ENCODE measurements at regions not wholly inside any gene's neighbourhood (a gene's known extent, or its start where the extent isn't known, plus 50 kb on each side); places are given as distances from the start of the nearest gene placed in this dataset.

DNA sequence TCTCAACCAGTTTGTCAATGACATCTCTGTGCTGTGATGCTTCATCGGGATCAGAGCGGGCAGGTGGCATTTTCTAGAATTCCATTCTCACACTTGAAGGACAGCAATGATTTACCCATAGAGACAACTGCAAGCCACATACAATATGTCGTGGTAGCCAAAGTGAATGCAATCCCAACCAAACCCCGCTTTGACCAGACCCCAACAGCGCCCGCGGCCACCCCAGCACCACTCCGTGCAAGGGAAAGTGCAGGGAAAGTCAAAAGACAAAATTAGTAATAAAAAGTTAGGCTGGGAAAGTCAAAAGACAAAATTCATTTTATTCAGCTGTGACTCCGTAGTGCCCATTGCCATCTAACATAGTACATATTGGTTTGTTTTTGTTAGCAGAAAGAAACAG lies 88.8 kb upstream of the EYA2 start (continued):
- TF ChIP-seq, protein P1, sequence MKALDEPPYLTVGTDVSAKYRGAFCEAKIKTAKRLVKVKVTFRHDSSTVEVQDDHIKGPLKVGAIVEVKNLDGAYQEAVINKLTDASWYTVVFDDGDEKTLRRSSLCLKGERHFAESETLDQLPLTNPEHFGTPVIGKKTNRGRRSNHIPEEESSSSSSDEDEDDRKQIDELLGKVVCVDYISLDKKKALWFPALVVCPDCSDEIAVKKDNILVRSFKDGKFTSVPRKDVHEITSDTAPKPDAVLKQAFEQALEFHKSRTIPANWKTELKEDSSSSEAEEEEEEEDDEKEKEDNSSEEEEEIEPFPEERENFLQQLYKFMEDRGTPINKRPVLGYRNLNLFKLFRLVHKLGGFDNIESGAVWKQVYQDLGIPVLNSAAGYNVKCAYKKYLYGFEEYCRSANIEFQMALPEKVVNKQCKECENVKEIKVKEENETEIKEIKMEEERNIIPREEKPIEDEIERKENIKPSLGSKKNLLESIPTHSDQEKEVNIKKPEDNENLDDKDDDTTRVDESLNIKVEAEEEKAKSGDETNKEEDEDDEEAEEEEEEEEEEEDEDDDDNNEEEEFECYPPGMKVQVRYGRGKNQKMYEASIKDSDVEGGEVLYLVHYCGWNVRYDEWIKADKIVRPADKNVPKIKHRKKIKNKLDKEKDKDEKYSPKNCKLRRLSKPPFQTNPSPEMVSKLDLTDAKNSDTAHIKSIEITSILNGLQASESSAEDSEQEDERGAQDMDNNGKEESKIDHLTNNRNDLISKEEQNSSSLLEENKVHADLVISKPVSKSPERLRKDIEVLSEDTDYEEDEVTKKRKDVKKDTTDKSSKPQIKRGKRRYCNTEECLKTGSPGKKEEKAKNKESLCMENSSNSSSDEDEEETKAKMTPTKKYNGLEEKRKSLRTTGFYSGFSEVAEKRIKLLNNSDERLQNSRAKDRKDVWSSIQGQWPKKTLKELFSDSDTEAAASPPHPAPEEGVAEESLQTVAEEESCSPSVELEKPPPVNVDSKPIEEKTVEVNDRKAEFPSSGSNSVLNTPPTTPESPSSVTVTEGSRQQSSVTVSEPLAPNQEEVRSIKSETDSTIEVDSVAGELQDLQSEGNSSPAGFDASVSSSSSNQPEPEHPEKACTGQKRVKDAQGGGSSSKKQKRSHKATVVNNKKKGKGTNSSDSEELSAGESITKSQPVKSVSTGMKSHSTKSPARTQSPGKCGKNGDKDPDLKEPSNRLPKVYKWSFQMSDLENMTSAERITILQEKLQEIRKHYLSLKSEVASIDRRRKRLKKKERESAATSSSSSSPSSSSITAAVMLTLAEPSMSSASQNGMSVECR (CRISPR knock-in tag; IDR thresholded peaks at IDR 0.05; ENCODE audit: borderline replicate concordance) = no peak
- TF ChIP-seq ETV6 (CRISPR knock-in tag; IDR thresholded peaks at IDR 0.05) = no peak
- TF ChIP-seq, protein P2, sequence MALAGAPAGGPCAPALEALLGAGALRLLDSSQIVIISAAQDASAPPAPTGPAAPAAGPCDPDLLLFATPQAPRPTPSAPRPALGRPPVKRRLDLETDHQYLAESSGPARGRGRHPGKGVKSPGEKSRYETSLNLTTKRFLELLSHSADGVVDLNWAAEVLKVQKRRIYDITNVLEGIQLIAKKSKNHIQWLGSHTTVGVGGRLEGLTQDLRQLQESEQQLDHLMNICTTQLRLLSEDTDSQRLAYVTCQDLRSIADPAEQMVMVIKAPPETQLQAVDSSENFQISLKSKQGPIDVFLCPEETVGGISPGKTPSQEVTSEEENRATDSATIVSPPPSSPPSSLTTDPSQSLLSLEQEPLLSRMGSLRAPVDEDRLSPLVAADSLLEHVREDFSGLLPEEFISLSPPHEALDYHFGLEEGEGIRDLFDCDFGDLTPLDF (CRISPR knock-in tag; IDR thresholded peaks at IDR 0.05) = no peak
- no peak for TF ChIP-seq RELA (CRISPR knock-in tag; IDR thresholded peaks at IDR 0.05; ENCODE audit: borderline replicate concordance)

DNA sequence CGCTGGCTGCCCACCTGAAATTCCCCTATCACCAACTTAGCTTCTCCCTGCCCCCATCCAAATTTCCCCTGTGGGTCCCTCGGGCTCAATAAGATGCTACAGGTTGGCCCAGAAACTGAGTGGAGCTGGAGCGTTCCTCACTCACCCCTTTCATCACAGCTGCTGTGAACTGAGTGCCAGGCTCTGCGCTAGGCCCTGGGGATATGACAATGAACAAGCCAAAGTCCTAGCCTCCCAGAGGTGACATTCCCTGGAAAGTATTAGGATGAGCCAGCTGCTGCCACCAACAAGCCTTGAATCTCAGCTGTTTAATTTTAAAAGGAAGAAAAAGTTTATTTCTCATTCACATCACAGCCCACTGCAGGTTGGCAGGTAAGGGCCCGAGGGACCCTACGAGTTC lies 86.6 kb upstream of the EYA2 start:
- DNase-seq (ENCODE audit: low spot score) (no peak), ATAC-seq (no peak)
- Mint-ChIP-seq H3K36me3 (no peaks in the 10 kb centered on the region), H3K27ac (no peak overlapping the region), H3K9me3 (no peaks in the 10 kb centered on the region), H3K4me3 (no peak overlapping the region), H3K4me1 (peaks cover 20% of the 10 kb centered on the region), H3K27me3 (ENCODE audit: low read depth) (peaks cover 7% of the 10 kb centered on the region)
- TF ChIP-seq RELA (CRISPR knock-in tag; IDR thresholded peaks at IDR 0.05; ENCODE audit: borderline replicate concordance) (no peak), FOXK1 (CRISPR knock-in tag; IDR thresholded peaks at IDR 0.05) (no peak), FOXJ3 (CRISPR knock-in tag; IDR thresholded peaks at IDR 0.05; ENCODE audit: borderline replicate concordance) (no peak), FOXP1 (CRISPR knock-in tag; IDR thresholded peaks at IDR 0.05; ENCODE audit: borderline replicate concordance) (no peak), JAZF1 (CRISPR knock-in tag; IDR thresholded peaks at IDR 0.05) (no peak), NFE2L1 (CRISPR knock-in tag; IDR thresholded peaks at IDR 0.05) (no peak), TEAD1 (CRISPR knock-in tag; IDR thresholded peaks at IDR 0.05) (no peak), NFATC4 (CRISPR knock-in tag; IDR thresholded peaks at IDR 0.05) (no peak)
- TF ChIP-seq, protein P3, sequence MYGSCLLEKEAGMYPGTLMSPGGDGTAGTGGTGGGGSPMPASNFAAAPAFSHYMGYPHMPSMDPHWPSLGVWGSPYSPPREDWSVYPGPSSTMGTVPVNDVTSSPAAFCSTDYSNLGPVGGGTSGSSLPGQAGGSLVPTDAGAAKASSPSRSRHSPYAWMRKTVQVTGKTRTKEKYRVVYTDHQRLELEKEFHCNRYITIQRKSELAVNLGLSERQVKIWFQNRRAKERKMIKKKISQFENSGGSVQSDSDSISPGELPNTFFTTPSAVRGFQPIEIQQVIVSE (CRISPR knock-in tag; IDR thresholded peaks at IDR 0.05; ENCODE audit: borderline replicate concordance) = no peak
- TF ChIP-seq, protein P4, sequence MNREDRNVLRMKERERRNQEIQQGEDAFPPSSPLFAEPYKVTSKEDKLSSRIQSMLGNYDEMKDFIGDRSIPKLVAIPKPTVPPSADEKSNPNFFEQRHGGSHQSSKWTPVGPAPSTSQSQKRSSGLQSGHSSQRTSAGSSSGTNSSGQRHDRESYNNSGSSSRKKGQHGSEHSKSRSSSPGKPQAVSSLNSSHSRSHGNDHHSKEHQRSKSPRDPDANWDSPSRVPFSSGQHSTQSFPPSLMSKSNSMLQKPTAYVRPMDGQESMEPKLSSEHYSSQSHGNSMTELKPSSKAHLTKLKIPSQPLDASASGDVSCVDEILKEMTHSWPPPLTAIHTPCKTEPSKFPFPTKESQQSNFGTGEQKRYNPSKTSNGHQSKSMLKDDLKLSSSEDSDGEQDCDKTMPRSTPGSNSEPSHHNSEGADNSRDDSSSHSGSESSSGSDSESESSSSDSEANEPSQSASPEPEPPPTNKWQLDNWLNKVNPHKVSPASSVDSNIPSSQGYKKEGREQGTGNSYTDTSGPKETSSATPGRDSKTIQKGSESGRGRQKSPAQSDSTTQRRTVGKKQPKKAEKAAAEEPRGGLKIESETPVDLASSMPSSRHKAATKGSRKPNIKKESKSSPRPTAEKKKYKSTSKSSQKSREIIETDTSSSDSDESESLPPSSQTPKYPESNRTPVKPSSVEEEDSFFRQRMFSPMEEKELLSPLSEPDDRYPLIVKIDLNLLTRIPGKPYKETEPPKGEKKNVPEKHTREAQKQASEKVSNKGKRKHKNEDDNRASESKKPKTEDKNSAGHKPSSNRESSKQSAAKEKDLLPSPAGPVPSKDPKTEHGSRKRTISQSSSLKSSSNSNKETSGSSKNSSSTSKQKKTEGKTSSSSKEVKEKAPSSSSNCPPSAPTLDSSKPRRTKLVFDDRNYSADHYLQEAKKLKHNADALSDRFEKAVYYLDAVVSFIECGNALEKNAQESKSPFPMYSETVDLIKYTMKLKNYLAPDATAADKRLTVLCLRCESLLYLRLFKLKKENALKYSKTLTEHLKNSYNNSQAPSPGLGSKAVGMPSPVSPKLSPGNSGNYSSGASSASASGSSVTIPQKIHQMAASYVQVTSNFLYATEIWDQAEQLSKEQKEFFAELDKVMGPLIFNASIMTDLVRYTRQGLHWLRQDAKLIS (CRISPR knock-in tag; IDR thresholded peaks at IDR 0.05; ENCODE audit: borderline replicate concordance) = no peak
- TF ChIP-seq, protein P5, sequence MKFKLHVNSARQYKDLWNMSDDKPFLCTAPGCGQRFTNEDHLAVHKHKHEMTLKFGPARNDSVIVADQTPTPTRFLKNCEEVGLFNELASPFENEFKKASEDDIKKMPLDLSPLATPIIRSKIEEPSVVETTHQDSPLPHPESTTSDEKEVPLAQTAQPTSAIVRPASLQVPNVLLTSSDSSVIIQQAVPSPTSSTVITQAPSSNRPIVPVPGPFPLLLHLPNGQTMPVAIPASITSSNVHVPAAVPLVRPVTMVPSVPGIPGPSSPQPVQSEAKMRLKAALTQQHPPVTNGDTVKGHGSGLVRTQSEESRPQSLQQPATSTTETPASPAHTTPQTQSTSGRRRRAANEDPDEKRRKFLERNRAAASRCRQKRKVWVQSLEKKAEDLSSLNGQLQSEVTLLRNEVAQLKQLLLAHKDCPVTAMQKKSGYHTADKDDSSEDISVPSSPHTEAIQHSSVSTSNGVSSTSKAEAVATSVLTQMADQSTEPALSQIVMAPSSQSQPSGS (CRISPR knock-in tag; IDR thresholded peaks at IDR 0.05; ENCODE audit: borderline replicate concordance, low read depth) = no peak
- TF ChIP-seq, protein P6, sequence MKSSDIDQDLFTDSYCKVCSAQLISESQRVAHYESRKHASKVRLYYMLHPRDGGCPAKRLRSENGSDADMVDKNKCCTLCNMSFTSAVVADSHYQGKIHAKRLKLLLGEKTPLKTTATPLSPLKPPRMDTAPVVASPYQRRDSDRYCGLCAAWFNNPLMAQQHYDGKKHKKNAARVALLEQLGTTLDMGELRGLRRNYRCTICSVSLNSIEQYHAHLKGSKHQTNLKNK (CRISPR knock-in tag; IDR thresholded peaks at IDR 0.05) = no peak
- TF ChIP-seq, protein P7, sequence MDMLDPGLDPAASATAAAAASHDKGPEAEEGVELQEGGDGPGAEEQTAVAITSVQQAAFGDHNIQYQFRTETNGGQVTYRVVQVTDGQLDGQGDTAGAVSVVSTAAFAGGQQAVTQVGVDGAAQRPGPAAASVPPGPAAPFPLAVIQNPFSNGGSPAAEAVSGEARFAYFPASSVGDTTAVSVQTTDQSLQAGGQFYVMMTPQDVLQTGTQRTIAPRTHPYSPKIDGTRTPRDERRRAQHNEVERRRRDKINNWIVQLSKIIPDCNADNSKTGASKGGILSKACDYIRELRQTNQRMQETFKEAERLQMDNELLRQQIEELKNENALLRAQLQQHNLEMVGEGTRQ (CRISPR knock-in tag; IDR thresholded peaks at IDR 0.05) = no peak
- TF ChIP-seq, protein P8, sequence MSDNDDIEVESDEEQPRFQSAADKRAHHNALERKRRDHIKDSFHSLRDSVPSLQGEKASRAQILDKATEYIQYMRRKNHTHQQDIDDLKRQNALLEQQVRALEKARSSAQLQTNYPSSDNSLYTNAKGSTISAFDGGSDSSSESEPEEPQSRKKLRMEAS (CRISPR knock-in tag; IDR thresholded peaks at IDR 0.05) = no peak
- ChIA-PET CTCF (interaction anchor here (1.2 kb wide), 1 partner anchor 13 kb away, joined by 4 read pairs; no protein-coding TSS in a partner anchor), POLR2A (no interaction called here)
